ENCODE measurements at regions not wholly inside any gene's neighbourhood (a gene's known extent, or its start where the extent isn't known, plus 50 kb on each side); places are given as distances from the start of the nearest gene placed in this dataset.

GRCh38 chr2:77954931-77955330 is 432.8 kb upstream of the LRRTM4 start:
- TF ChIP-seq CTCF (conservative IDR thresholded peaks at IDR 0.05) (peak; percentile 44), EZH2 (IDR thresholded peaks at IDR 0.05; ENCODE audit: low read depth) (no peak)

All from PC-9 (cell line).